HEK293 (cell line): ENCODE measurements at regions not wholly inside any gene's neighbourhood (a gene's known extent, or its start where the extent isn't known, plus 50 kb on each side); places are given as distances from the start of the nearest gene placed in this dataset.
A peak's percentile ranks its signal among the peaks of the same experiment; 100 is the strongest.

Experiments
- CTCF ChIA-PET: fragments of 350-600 bp; formaldehyde crosslinking; extraction: SDS; loops from one replicate; lab custom pipeline; 2021; ENCODE audit warnings: antibody characterized with exemption; lab: Yijun Ruan, JAX
- POLR2A ChIA-PET: fragments of 300-600 bp; formaldehyde crosslinking; extraction: SDS; loops from one replicate; lab custom pipeline; 2020; ENCODE audit warnings: antibody characterized with exemption, inconsistent platforms; lab: Yijun Ruan, JAX
- H3K27ac ChIP-seq: fragments of 200-500 bp; sonication (Bioruptor generic); 2 replicates; pipeline ENCODE4 v1.5.1; 2014; ENCODE audit warnings: low read depth, low read length, control low read depth, inconsistent platforms; ENCODE audit errors: extremely low read depth
- H3K36me3 ChIP-seq, 2 experiments: fragments of 200-500 bp in 1 of 2; sonication (Bioruptor generic) in 1 of 2; 1 replicate in 1 of 2; 2 replicates in 1 of 2; pipeline ENCODE4 v1.5.1; 2014 to 2017; ENCODE audit warnings: inconsistent platforms in 2 of 2, low read length in 2 of 2; ENCODE audit not compliant: control insufficient read depth in 2 of 2, insufficient read depth in 1 of 2
- H3K4me1 ChIP-seq: fragments of 200-500 bp; sonication (Bioruptor generic); 2 replicates; pipeline ENCODE4 v1.5.1; 2014; ENCODE audit warnings: mild to moderate bottlenecking, low read length, inconsistent platforms; ENCODE audit not compliant: control insufficient read depth, insufficient read depth
- H3K4me3 ChIP-seq: 2 replicates; pipeline ENCODE4 v1.5.1; 2011; ENCODE audit warnings: low read depth, mild to moderate bottlenecking, control low read depth, low read length, moderate library complexity
- H3K9me3 ChIP-seq: fragments of 200-500 bp; sonication (Bioruptor generic); 2 replicates; pipeline ENCODE4 v1.5.1; 2014; ENCODE audit warnings: low read depth, low read length, inconsistent platforms; ENCODE audit not compliant: control insufficient read depth, insufficient read depth
- AEBP2 ChIP-seq: fragments of 450-650 bp; formaldehyde crosslinking; IDR thresholded peaks from 2 replicates; pipeline ENCODE4 v1.5.1; 2016; ENCODE audit warnings: missing biosample characterization, missing genetic modification characterization, borderline replicate concordance
- EGR2 ChIP-seq: fragments of 450-650 bp; formaldehyde crosslinking; IDR thresholded peaks from 2 replicates; pipeline ENCODE4 v1.5.1; 2016; ENCODE audit warnings: low read depth, missing biosample characterization, missing genetic modification characterization
- INSM2 ChIP-seq: fragments of 450-650 bp; formaldehyde crosslinking; IDR thresholded peaks from 2 replicates; pipeline ENCODE4 v1.5.1; 2016; ENCODE audit warnings: missing biosample characterization, missing genetic modification characterization
- MZF1 ChIP-seq: fragments of 450-650 bp; formaldehyde crosslinking; IDR thresholded peaks from 2 replicates; pipeline ENCODE4 v1.5.1; 2017; ENCODE audit warnings: missing biosample characterization, missing genetic modification characterization, borderline replicate concordance
- SCRT2 ChIP-seq: fragments of 450-650 bp; formaldehyde crosslinking; IDR thresholded peaks from 2 replicates; pipeline ENCODE4 v1.5.1; 2016; ENCODE audit warnings: missing biosample characterization, missing genetic modification characterization
- YY1 ChIP-seq: fragments of 450-650 bp; formaldehyde crosslinking; IDR thresholded peaks from 2 replicates; pipeline ENCODE4 v1.5.1; 2018; ENCODE audit warnings: missing biosample characterization, missing genetic modification characterization
- ZBTB11 ChIP-seq: fragments of 450-650 bp; formaldehyde crosslinking; conservative IDR thresholded peaks from 2 replicates; pipeline ENCODE4 v1.5.1; 2016; ENCODE audit warnings: low read depth, missing biosample characterization, missing genetic modification characterization
- ZBTB17 ChIP-seq: fragments of 450-650 bp; formaldehyde crosslinking; IDR thresholded peaks from 2 replicates; pipeline ENCODE4 v1.5.1; 2016; ENCODE audit warnings: missing biosample characterization, missing genetic modification characterization
- ZBTB7A ChIP-seq: fragments of 450-650 bp; formaldehyde crosslinking; IDR thresholded peaks from 2 replicates; pipeline ENCODE4 v1.5.1; 2016; ENCODE audit warnings: low read depth, missing biosample characterization, missing genetic modification characterization
- ZNF155 ChIP-seq: fragments of 450-650 bp; formaldehyde crosslinking; IDR thresholded peaks from 2 replicates; pipeline ENCODE4 v1.5.1; 2016; ENCODE audit warnings: missing biosample characterization, missing genetic modification characterization
- ZNF175 ChIP-seq: fragments of 450-650 bp; formaldehyde crosslinking; IDR thresholded peaks from 2 replicates; pipeline ENCODE4 v1.5.1; 2016; ENCODE audit warnings: missing biosample characterization, missing genetic modification characterization
- ZNF280C ChIP-seq: fragments of 450-650 bp; formaldehyde crosslinking; IDR thresholded peaks from 2 replicates; pipeline ENCODE4 v1.5.1; 2016; ENCODE audit warnings: missing biosample characterization, missing genetic modification characterization
- ZNF37A ChIP-seq: fragments of 450-650 bp; IDR thresholded peaks from 2 replicates; pipeline ENCODE4 v1.5.1; 2018; ENCODE audit warnings: missing biosample characterization, missing genetic modification characterization
- ZNF645 ChIP-seq: fragments of 450-650 bp; formaldehyde crosslinking; IDR thresholded peaks from 2 replicates; pipeline ENCODE4; 2016; ENCODE audit warnings: missing biosample characterization, missing genetic modification characterization
- ZNF660 ChIP-seq: fragments of 450-650 bp; IDR thresholded peaks from 2 replicates; pipeline ENCODE4 v1.5.1; 2018; ENCODE audit warnings: missing biosample characterization, mild to moderate bottlenecking, missing genetic modification characterization
- ZNF701 ChIP-seq: fragments of 450-650 bp; formaldehyde crosslinking; IDR thresholded peaks from 2 replicates; pipeline ENCODE4 v1.5.1; 2016; ENCODE audit warnings: missing biosample characterization, missing genetic modification characterization
- ZSCAN30 ChIP-seq: fragments of 450-650 bp; IDR thresholded peaks from 2 replicates; pipeline ENCODE4 v1.5.1; 2018; ENCODE audit warnings: missing biosample characterization, mild to moderate bottlenecking, missing genetic modification characterization, moderate library complexity

GRCh38 chr16:66131895-66132294 is 234.6 kb upstream of the CDH5 start (continued):
- TF ChIP-seq ZNF660 (tag by site-specific recombination) = no peak
- TF ChIP-seq ZNF175 (tag by site-specific recombination) = no peak
- TF ChIP-seq, all 188 proteins: peak for 0

- Histone ChIP-seq H3K4me1 (no peaks in the 10 kb centered on the region), H3K36me3 (no peaks in the 10 kb centered on the region), H3K4me3 (no peak overlapping the region), H3K9me3 (no peaks in the 10 kb centered on the region), H3K27ac (no peak overlapping the region)
- ChIA-PET POLR2A (interaction anchor here (1.1 kb wide), 1 partner anchor 140 kb away, joined by 4 read pairs; no protein-coding TSS in a partner anchor), CTCF (interaction anchor here (1.0 kb wide), 1 partner anchor 145 kb away, joined by 3 read pairs; no protein-coding TSS in a partner anchor)
- TF ChIP-seq ZSCAN30 (tag by site-specific recombination) (no peak), SCRT2 (tag by site-specific recombination) (peak; percentile 58)
These were observed 235.2 kb upstream of the CDH5 start for GRCh38 chr16:66131156-66131807.

GRCh38 chr16:66130296-66130905 is 236.1 kb upstream of the CDH5 start:
- ChIA-PET POLR2A (interaction anchor here (1.1 kb wide), 1 partner anchor 141 kb away, joined by 4 read pairs; no protein-coding TSS in a partner anchor), CTCF (interaction anchor here (1.0 kb wide), 1 partner anchor 145 kb away, joined by 3 read pairs; no protein-coding TSS in a partner anchor)
- H3K4me3 ChIP-seq = no peak overlapping the region
- no peaks in the 10 kb centered on the region for H3K4me1 ChIP-seq
- no peak for TF ChIP-seq INSM2
- H3K9me3 ChIP-seq = no peaks in the 10 kb centered on the region
- H3K27ac ChIP-seq = no peak overlapping the region
- H3K36me3 ChIP-seq = no peaks in the 10 kb centered on the region

- H3K4me3 ChIP-seq = no peak overlapping the region
- H3K36me3 ChIP-seq = no peaks in the 10 kb centered on the region
- H3K4me1 ChIP-seq = no peaks in the 10 kb centered on the region
- H3K9me3 ChIP-seq = no peaks in the 10 kb centered on the region
- CTCF ChIA-PET = no interaction called here
- no peak overlapping the region for H3K27ac ChIP-seq
- POLR2A ChIA-PET = no interaction called here
- TF ChIP-seq ZBTB7A (tag by site-specific recombination) (no peak), ZNF701 (tag by site-specific recombination) (no peak), EGR2 (tag by site-specific recombination) (no peak), ZNF645 (tag by site-specific recombination) (no peak), ZBTB17 (no peak), YY1 (tag by site-specific recombination) (no peak), ZBTB11 (tag by site-specific recombination) (no peak), ZNF37A (tag by site-specific recombination) (no peak), AEBP2 (no peak), ZNF155 (tag by site-specific recombination) (no peak), ZNF175 (tag by site-specific recombination) (no peak), ZNF280C (tag by site-specific recombination) (no peak), MZF1 (tag by site-specific recombination) (no peak)
These were observed 237.3 kb upstream of the CDH5 start for GRCh38 chr16:66129196-66129595.
